GM18502 (cell line): ENCODE measurements at regions not wholly inside any gene's neighbourhood (a gene's known extent, or its start where the extent isn't known, plus 50 kb on each side); places are given as distances from the start of the nearest gene placed in this dataset.

ENCODE experiments used
- ATAC-seq: cut with Tn5 transposase; IDR thresholded peaks from one replicate; pipeline ENCODE4 v1.9.1; 2021; ENCODE audit warnings: mild to moderate bottlenecking; ENCODE audit not compliant: unreplicated experiment, poor library complexity

DNA sequence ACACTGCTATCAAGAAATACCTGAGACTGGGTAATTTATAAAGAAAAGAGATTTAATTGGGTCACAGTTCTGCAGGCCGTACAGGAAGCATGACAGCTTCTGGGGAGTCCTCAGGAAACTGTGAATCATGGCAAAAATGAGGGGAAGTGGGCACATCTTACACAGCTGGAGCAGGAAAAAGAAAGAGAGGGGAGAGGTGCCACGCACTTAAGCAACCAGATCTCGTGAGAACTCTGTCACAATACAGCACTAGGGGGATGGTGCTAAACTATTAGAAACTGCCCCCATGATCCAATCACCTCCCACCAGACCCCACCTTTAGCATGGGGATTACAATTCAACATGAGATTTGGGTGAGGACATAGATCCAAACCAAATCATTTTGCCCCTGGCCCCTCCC is 105.5 kb upstream of the CPLX2 start:
- no peak for ATAC-seq

DNA sequence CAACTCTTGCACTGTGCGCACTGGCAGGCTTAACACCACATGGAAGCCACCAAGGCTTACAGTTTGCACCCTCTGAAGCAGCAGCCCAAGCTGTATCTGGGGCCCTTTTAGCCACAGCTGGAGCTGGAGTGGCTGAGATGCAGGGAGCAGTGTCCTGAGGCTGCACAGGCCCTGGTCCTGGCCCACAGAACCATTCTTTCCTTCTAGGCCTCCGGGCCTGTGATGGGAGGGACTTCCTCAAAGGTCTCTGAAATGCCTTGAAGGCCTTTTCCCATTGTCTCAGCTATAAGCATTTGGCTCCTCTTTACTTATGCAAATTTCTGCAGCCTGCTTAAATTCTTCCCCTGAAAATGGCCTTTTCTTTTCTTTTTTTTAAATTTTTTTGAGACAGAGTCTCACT is 104.4 kb upstream of the CPLX2 start:
- no peak for ATAC-seq

DNA sequence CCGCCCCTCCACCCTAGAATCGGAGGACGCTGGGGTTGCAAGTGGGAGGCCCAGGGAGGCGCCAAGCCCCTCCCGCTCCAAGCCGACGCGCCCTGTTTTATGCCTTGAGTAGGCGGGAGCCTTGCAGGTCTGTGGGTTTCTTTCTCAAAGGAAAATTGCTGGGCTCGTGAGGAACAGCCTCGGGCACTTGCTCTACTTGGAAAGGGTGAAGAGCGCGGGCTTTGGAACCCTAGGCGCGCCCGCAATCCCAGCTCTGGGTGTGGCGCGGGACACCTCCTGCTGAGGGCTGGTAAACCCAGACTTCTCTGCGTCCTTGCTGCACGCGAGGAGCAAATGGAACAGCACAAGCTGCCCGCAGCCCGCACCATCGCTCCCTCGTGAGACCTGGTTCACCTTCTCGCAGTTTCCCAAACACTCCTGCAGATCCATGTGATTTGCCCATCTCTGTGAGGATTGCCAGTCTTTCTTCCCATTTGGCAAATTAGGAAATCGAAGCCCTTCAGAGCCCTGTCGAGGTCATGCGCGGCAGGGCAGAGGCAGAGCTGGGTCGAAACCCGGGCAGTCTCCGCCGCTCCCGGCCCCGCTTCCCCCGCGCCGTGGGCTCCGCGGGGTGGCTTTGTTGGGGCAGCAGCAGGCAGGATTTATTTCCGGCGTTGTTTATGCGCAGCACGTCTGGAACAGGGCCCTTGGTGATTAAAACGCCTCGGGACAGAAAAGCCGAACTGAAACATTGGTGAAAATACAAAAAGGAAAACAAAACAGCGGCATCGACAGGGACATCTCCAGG is 98.4 kb upstream of the CPLX2 start:
- ATAC-seq: no peak

DNA sequence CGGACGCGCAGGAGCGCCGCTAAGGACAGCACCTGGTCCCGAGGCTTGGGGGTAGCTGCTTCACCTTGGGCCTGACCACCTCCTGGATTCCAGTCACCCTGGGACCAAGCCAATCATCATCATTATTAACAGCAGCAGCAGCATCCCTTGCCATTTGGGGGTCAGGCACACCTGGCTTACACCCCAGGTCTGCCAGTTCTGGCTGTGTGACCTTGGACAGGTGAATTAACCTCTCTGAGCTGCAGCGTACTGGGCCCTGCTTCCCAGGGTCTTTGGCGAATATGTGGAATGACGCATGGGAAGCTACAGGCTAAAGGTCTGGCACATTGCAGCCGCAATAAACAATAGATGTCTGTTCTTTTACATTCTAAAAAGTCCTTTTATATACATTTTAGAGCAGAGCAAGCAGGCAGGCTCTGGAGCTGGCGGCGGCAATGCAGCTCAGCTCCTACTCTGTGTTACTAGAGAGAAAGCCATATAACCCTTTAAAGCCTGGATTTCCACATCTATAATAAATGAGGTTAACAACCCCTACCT is 97.8 kb upstream of the CPLX2 start:
- no peak for ATAC-seq

DNA sequence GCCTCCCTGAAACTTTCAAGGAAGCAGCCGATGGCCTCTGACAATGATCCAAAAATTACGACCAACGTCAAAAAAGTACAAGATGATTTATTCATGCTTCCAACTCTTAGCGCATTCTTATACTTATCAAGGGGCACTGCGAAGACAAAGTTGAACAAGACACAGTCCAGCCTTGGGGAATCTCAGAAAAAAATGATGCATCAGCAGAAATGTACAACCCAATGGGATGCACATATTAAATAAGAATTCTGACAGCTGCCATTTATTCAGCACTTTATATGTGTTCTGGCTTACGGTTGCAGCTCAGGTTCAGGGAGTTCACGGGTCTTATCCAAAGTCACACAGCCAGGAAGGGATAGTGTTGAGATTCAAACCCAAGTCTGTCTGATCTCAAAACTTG is 96.0 kb upstream of the CPLX2 start:
- ATAC-seq: no peak

DNA sequence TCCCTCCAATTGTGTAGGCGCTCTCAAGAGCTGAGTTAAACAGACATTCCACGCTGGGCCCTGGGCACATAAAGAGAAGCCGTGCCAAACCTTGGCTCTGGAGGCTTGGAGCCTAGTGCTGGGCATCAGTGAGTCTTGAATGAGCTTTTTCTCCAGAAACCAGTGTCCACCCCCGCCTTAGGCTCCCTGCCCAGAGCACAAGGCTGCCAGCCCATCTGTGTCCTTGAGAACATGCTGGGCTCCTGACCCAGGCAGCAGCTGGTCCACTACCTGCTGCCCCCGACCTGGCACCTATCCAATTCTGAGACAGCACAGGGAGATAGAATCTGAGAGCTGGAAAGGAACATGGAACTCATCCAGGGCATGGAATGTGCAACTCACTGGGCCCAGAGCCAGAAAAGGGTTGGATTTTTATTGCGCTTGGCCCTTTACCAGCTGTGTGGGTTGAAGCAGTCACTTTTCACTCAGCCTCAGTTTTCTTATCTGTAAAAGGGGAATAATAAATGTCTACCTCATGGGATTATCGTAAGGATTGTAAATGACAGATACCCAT is 92.4 kb upstream of the CPLX2 start:
- no peak for ATAC-seq

DNA sequence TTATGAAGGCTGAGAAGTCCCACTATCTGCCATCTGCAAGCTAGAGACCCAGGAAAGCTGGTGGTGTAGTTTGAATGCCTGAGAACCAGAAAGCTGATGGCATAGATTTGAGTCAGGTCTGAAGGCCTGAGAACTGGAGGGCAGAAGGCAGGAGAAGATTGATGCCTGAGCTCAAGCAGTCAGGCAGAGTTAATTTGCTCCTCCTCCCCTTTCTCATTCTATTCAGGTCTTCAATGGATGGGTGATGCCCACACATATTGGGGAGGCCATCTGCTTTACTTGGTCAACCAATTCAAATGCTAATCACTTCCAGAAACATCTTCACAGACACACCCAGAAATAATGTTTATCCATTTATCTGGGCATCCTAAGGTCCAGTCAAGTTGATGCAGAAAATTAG is 87.6 kb upstream of the CPLX2 start:
- no peak for ATAC-seq

DNA sequence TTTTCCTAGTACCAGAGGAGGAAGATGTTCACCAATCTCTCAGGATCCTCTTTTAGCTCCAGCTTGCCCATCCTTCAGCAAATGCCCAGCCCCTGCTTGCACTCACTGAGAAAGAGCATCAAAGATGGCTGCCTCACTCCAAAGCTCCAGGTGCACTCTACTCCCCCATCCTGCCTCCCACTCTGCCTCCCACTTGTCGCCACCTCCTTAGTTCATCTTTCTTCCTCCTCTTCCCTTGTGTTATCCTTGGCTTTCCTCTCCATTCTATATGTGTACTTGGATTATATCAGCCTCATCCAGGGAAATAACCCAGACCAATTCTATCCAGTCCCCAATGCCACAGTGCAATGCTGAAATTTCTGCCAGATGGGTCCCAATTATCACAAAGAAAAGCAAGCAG is 87.1 kb upstream of the CPLX2 start:
- ATAC-seq: no peak

DNA sequence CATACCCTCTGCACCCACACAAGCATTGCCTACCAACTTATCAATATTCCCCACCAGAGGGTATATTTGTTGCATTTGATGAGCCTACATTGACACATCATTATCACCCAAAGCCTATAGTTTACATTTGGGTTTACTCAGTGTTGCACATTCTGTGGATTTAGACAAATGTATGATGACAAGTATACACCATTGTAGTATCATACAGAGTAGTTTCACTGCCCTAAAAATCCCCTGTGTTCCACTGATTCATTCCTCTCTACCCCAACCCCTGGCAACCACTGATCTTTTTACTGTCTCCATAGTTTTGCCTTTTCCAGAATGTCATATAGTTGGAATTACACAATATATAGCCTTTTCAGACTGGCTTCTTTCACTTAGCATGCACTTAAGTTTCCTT is 85.7 kb upstream of the CPLX2 start:
- ATAC-seq: no peak

DNA sequence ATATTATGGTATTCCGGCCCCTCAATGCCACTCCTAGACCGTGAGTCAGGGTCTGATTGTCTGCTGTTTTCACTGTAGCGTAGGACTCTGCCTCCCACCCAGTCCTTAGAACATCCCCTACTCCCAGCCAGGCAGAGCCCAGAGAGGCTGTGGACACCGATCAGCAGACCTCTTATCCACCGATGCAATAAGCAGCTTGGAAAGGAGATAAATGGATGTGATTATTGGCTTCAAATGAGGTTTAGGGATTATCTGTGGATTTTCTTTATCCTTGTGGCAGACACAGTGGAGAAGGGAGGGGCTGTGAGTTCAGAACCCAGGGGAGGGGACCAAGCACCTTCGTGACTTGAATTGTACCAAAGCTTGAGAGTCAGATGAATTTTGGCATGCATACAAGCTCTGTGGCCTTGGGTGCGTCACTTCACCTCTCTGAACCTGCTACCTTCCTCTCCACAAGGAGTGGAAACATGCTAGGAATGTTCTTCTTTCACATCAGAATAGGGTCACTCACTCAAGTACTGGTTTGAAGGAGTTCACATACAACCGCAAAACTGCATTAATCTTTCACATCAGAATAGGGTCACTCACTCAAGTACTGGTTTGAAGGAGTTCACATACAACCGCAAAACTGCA is 83.1 kb upstream of the CPLX2 start:
- ATAC-seq: no peak

DNA sequence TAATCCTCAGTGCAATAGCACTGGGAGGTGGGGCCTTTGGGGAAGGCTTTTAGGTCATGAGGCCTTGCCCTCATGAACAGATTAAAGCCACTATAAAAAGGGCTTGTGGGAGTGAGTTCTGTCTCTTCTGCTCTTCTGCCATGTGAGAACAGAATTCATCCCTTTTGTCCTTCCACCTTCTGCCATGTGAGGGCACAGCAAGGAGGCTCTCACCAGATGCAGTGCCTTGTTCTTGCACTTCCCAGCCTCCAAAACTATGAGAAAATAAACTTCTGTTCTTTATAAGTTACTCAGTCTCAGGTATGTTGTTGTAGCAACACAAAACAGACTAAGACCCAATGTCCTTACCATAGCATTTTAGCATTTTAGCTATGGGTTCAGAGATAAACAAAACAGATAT is 81.7 kb upstream of the CPLX2 start:
- no peak for ATAC-seq

DNA sequence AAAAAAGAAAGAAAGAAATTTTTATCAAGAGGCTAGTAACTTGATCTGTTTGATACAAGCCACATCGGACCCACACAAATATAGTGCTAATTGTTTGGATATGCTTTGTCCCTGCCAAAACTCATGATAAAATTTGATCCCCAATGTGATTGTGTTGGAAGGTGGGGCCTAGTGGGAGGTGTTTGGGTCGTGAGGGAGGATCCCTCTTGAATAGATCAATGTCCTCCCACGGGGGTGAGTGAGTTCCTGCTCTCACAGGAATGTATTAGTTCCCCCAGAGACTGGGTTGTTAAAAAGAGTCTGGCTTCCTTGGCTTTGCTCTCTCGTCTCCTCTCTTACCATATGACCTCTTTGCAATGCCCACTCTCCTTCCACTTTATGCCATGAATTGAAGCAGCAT is 80.6 kb upstream of the CPLX2 start:
- ATAC-seq: no peak

DNA sequence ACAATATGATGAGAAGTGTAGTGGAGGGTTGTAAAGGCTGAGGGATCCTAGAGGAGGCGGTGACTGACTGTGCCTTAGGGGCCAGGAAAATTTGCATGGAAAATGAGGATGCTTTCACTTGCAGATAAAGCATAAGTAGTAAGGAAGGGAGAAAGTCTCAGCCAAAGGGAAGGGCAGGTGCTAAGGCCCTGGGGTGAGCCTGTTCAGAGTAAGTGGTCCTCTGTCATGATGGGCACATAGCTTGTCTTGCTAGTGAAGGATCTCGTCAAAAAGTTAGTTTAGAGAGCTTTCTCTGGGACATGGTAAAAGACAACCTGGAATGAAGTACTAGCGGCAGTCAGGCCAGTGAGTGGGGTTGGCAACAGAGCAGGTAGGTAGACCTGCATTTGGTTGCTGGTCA is 75.4 kb upstream of the CPLX2 start:
- ATAC-seq: no peak

DNA sequence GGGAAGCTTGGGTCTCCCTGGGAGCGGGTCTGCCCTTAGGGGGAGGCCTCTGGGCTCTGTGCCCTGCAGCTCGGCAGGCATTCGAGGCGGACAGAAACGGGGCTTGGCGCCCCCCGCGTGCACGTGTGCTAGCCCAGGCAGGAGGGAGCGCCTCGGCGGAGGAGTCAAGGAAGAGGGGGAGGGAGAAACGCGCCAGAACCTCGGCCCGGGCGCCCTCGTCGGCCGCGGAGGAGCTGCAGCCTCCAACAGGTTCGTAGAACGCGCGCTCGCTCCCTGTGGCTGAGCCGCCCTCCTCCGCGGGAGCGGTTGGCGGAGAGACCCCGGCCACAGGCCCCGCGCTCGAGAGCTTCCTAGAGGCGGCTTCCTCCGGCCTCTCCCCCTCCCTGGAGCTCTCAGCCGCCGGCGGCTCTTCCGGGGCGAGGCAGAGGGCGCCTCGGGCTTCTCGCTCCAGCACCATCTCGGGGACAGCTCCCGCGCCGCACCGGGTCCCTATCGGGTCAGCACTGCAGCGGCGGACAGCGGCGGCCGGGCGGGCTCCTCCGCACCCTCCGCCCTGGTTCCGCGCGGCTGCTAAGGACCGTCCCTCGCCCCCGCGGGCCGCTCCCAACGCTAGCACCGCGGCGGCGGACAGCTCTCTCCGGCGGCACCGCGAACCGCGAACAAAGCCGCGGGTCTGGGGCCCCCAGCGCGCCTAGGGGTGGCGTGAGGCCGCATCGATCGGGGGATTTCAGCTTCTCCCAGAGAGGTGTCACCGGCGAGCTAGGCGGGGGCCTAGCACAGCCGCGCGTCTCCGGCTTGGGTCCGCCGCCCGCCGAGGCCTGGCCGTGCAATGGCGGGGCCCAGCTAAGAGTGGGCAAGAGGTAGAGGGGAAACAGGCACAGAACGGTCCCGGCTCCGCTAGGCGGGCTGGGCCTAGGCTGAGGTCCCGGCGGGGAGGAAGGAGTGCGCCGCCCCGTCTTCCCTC is 74.6 kb upstream of the CPLX2 start:
- ATAC-seq: peak; percentile 66

DNA sequence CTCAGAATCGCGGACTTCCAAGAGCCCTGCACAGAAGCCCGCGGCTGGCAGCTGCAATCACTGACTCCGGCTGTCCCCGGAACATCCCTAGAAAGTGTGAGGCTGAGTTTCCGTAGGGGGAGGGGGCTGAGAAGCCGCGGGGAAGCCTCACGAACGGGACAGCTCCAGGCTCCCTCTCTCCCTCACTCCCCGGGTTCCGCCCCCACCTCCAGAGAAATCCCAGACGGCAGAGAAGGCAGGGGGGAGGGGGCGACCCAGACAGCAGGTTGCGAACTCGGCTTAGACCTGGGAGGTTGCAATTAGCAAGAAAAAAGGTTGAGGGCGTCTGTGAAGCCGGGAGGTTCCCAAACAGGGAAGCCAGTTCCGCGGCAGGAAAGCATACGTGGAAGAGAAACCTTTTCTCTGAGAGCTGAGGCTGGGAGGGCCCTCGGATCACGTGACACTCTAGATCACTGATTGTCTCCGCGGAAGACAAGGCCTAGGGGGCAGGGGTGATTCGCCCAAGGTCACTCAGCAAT is 73.8 kb upstream of the CPLX2 start:
- no peak for ATAC-seq

DNA sequence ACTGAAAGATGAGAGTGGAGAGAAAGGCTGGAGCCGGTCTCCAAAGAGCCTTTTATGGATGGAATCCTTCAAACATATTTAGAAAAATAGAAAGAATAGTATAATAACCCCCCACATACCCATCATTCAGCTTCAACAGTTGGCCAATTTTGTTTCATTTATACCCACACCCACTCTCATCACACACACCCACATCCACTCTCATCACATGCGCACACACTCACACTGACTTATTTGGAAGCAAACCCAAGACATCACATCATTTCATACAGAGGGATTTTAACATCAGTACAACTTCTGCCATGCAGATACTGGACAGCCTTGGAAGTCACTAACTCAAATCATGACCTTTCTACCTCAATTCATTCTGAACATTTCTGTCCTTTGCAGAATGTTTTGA is 72.8 kb upstream of the CPLX2 start:
- no peak for ATAC-seq

DNA sequence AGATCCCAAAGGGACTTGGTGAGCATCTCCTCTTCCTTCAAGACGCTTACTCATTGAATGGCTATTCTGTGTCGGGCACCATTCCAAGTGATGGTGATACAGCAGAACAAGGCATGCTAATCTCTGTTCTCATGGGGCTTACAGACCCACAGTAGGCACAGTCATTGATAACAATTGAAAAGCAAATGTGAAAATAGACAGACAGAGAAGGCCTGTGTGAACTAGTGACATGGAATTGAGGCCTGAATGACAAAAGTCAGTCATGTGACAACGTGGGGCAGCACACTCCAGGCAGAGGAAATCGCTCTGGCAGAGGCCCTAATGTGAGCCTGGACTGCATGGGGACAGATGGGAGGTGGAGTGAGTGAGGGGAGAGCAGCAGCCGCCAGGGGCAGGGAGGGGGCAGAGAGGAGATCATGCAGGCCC is 70.7 kb upstream of the CPLX2 start:
- no peak for ATAC-seq

DNA sequence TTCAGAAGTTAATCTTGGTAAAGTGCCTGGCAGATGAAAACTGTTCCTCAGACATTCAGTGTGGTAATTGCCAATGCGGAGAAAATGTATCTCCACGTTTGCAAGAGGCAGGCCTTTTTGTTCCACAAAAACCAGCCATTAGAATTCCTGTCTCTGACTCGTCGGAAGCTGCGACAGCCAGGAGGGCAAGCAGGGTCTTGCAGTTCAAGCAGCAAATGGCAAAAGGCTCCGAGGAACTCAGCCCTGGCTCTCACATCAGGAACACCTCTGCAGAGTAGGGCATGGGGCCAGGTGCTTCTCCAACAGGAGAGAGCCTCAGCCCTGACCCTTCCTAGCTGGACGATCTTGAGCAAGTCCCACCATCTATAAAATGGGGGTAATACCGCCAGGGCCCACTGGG is 69.0 kb upstream of the CPLX2 start:
- no peak for ATAC-seq

DNA sequence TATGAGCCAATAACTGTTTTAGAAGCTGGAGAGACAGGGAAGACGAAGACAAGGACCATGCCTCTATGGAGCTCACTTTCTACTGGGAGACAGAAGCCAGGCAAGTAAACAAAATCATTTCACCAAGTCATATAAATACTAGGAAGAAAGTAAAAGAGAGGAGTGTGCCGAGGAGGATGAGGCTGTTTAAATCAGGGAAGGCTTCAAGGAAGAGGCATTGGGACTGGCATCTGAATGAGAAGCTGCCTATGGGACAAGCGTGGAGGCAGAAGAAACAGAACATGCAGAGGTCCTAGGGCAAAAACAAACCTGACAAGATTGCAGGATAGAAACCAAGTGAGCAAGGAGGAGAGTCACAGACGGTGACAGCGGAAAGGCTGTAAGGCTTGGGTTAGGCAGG is 68.1 kb upstream of the CPLX2 start:
- no peak for ATAC-seq

DNA sequence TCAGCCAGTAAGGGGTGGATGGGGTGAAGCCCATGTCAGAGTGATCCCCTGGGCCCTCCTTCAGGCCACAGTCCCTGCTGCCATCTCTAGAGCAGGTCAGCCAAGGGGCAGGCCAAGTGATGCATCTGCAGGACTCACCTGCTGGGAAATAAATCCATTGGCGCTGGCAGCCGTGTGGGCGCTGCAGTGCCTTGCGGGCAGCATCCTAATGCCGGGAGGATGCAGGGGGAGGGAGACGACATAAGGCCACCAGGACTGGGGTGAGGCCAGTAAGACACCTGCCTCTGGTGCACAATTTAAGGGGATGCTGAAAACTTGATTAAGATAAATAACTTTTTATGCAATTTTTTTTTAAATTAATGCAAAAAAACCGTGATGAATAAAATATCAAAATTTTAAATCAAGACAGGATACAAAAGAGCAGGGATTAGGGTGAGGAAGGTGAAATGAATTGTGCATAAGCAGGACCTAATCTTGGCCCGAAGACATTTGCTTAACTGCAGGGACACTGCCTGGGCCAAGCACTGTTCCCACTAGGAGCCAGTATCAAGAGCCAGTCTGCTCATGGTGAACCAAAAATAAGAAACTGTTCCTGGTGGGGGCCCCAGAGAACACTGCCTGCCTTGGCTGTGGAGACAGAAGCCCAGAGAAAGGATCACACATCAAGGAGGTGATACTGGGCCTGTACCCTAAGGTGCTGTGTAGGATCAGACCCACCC is 67.5 kb upstream of the CPLX2 start:
- ATAC-seq: no peak
